HepG2 (cell line): ENCODE measurements at regions not wholly inside any gene's neighbourhood (a gene's known extent, or its start where the extent isn't known, plus 50 kb on each side); places are given as distances from the start of the nearest gene placed in this dataset.

Source experiments
- AHDC1 ChIP-seq: sonication (generic); formaldehyde crosslinking; IDR thresholded peaks from 2 replicates; pipeline ENCODE4 v1.5.1; 2020; ENCODE audit warnings: mild to moderate bottlenecking, missing genetic modification reagents, borderline replicate concordance
- DMAP1 ChIP-seq: IDR thresholded peaks from 2 replicates; pipeline ENCODE4 v1.6.1; 2016
- E2F2 ChIP-seq: sonication (generic); formaldehyde crosslinking; IDR thresholded peaks from 2 replicates; pipeline ENCODE4 v1.4.0; 2020; ENCODE audit warnings: missing genetic modification reagents, borderline replicate concordance
- E2F5 ChIP-seq: sonication (generic); formaldehyde crosslinking; conservative IDR thresholded peaks from 2 replicates; pipeline ENCODE4 v1.4.0; 2020; ENCODE audit warnings: missing genetic modification reagents
- IRF9 ChIP-seq: sonication (generic); formaldehyde crosslinking; IDR thresholded peaks from 2 replicates; pipeline ENCODE4 v1.8.0; 2022; ENCODE audit warnings: missing genetic modification reagents, mild to moderate bottlenecking, borderline replicate concordance
- MYNN ChIP-seq: sonication (generic); formaldehyde crosslinking; IDR thresholded peaks from 2 replicates; pipeline ENCODE4 v1.4.0; 2020; ENCODE audit warnings: mild to moderate bottlenecking, low read depth, missing genetic modification reagents
- RBM22 ChIP-seq: fragments of 200-400 bp; formaldehyde crosslinking; optimal IDR thresholded peaks from 2 replicates; pipeline ENCODE3; 2017; ENCODE audit warnings: mild to moderate bottlenecking, low read length, moderate library complexity
- SMARCE1 ChIP-seq: fragments of 450-650 bp; IDR thresholded peaks from 2 replicates; pipeline ENCODE4 v1.6.1; 2017; ENCODE audit warnings: borderline replicate concordance
- TBL1XR1 ChIP-seq: fragments of 150-350 bp; IDR thresholded peaks from 2 replicates; pipeline ENCODE4 v1.6.1; 2014; ENCODE audit warnings: borderline replicate concordance, low read length; ENCODE audit not compliant: partially characterized antibody
- ZNF142 ChIP-seq: sonication (generic); formaldehyde crosslinking; IDR thresholded peaks from 2 replicates; pipeline ENCODE4 v1.4.0; 2020; ENCODE audit warnings: missing genetic modification reagents
- ZNF460 ChIP-seq: sonication (generic); formaldehyde crosslinking; IDR thresholded peaks from 2 replicates; pipeline ENCODE4 v1.5.1; 2020; ENCODE audit warnings: missing genetic modification reagents, mild to moderate bottlenecking, borderline replicate concordance
- ZNF75D ChIP-seq: sonication (generic); formaldehyde crosslinking; IDR thresholded peaks from 2 replicates; pipeline ENCODE4 v1.8.1; 2023; ENCODE audit warnings: missing genetic modification reagents, mild to moderate bottlenecking, borderline replicate concordance
- ZNF773 ChIP-seq: sonication (generic); formaldehyde crosslinking; IDR thresholded peaks from 2 replicates; pipeline ENCODE4 v1.4.0; 2020; ENCODE audit warnings: missing genetic modification reagents, borderline replicate concordance

GRCh38 chr2:8609357-8609811 is 72.5 kb upstream of the ID2 start (continued):
- no peak for TF ChIP-seq RBM22
- no peak for TF ChIP-seq E2F5
- TF ChIP-seq MYNN = no peak
- peak; percentile 67; the same call in 1 of the 2 replicates for TF ChIP-seq ZNF142 (CRISPR knock-in tag)
- TF ChIP-seq AHDC1 (CRISPR knock-in tag) = peak; percentile 94
- TF ChIP-seq IRF9 (CRISPR knock-in tag) = no peak
- TF ChIP-seq DMAP1 = peak; percentile 90; the same call in 1 of the 2 replicates
- no peak for TF ChIP-seq SMARCE1
- TF ChIP-seq E2F2 (CRISPR knock-in tag) = 0 out of 2 replicates have a peak, but pooled peaks have one; percentile 64
- TF ChIP-seq ZNF773 (CRISPR knock-in tag) = no peak
- TF ChIP-seq ZNF75D (CRISPR knock-in tag) = no peak
- TF ChIP-seq TBL1XR1 = peak; percentile 92
- TF ChIP-seq ZNF460 (CRISPR knock-in tag) = no peak
